Stimulated activated CD8-positive, alpha-beta memory T cell treated with anti-CD3 and anti-CD28 coated beads, Interleukin-4, amount 100 ng/mL, for 48 hours (primary cell): ENCODE measurements at regions not wholly inside any gene's neighbourhood (a gene's known extent, or its start where the extent isn't known, plus 50 kb on each side); places are given as distances from the start of the nearest gene placed in this dataset.

Experiments used
- DNase-seq: peaks from one replicate; pipeline ENCODE4 v3.0.0-alpha.2; 2020

DNA sequence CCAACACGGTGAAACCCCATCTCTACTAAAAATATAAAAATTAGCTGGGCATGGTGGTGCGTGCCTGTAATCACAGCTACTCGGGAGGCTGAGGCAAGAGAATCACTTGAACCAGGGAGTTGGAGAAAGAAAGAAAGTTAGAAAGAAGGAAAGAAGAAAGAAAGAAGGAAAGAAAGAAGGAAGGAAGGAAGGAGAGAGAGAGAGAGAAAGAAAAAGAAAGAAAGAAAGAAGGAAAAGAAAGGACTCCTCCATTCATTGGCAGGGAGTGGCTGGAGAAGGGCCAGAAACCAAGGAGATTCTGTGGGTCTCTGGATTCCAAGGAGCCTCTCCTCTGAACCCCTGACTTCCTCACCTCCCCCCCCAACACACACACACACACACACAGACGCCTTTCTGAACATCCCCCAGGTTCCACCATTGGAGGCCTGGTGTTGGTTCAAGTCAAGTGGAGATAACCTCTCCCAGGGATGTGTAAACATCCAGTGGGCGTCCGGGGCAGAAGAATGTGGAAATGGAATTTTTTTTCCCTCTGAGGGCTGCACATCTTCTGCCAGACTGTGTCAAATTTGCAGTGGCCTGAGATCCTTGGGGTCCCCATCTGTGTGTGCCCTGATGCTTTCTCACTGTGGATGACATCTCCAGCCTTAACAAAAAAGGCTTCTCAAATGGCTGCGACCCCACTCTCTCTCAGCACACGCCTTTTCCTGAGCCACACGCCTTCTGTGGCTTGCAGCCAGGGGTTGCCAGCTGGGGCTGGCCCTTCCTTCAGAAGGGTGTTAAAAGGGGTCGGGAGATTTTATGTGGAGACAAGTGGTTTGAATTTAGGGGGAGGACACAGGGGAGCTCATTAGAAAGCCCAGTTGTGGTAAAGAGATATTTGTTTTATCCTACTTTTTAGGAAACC lies 109.3 kb upstream of the HAND1 start:
- DNase-seq = no peak

DNA sequence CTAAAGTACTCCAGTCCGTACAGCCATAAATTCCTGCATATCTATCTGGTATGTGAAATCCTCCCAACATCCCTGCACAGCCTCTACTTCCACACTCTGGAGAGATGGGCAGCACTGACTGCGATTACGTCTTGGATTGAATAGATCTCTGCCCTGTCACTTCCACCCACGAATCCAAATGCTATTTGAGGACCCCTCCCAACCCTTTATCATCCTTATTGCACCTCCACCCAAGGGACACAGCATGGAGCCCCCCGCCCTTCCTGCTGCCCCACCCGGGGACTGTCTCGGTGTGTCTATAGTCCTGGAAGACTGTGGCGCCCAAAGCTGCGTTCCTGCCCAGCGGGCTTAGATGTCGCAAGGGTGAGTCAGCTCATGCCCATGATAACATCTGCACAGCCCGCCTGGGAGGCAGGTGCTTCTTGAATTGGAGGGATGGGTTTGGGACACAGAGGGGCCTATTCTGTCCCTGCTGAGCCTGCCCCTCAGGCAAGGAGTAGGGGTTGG lies 105.7 kb upstream of the HAND1 start:
- DNase-seq = no peak

DNA sequence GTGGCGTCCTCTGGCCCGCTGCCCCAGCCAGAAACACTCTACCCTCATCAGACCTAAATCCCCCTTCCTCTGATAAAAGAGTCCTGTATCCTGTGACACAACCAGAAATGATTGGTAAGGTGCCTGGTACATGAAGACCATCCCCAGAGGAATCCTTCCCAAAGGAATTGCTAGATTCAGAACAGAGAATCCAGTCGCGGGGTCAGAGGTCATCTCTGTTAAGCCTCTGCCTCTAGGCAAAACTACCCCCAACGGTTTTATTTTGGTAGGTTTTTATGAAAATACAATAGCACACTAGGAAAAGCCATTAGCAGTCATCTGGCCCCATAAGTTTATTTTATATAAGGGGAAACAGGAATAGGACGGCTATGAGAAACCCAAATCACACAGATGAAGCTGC lies 102.4 kb upstream of the HAND1 start:
- DNase-seq = no peak

DNA sequence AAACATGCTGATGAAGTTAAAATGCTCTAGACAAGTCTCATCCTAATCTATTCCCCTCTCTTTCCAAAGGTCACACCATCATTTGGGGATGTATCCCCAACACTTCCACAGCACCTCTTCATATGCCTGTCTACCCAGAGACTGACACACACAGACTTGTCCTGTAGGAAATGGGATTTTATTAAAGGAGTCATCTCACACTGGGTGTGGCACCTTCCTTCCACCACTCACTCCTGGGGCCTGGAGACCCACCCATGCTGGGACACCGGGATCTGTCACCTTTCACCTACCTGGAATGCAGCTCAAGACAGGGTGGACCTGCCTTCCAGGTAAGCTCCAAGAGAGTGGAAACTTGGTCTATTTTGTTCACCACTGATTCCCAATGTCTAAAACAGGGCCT lies 99.4 kb upstream of the HAND1 start:
- no peak for DNase-seq

DNA sequence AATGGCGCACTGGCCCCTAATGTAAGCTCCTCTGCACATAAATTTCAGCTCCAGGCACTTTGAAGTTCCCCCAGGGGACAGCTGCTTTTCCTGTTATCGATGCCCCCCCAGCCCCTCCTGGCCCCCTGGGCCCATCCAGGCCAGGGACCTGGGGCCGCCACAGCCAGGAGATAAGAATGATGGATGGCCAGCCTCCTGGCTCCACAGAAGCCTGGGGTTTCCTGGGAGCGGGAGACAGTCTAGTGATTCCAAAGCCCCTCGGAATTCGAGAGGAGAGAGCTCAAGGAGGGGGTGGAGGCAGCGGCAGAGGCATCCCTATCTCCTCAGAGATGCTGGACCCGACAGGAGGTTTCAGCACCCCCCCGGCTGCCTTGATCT lies 98.4 kb upstream of the HAND1 start:
- no peak for DNase-seq

DNA sequence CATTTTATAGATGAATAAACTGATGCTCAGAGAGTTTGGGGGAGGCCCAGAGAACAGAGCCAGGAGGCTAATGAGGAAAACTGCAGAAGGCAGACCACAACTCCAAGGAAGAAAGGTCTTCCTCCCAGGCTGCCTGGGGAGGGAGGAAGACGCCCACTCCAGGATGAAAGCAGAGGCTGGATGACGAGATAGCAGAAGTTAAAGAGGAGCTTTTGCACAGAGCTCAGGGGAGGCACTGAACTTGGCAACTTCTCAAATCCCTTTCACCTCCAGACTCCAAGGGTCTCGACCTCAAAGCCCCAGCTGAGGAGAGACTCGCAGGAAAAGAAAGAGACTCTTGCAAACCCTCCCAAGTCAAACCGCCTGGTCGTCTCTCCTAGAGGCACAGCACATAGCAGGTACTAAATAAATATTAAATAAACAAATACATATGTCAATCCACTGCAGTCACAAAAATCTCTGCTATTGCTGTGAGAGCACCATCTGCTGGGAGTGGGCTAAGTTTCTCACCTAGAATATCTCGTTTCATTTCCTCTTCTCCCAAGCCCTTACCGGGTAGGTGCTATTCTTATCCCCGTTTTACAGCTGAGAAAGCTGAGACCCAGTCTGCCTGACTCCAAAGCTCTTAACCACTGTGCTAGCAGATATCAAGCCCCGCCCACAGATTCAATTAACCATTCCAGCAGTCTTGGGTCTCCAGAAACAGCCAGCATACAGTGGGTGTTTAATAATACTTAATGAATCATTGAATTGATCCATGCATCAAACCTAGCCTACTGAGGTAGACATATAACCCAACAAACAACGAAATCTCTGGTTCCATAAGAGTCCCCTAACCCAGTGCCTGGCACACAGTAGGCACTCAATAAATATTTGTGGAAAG lies 97.8 kb upstream of the HAND1 start:
- no peak for DNase-seq

DNA sequence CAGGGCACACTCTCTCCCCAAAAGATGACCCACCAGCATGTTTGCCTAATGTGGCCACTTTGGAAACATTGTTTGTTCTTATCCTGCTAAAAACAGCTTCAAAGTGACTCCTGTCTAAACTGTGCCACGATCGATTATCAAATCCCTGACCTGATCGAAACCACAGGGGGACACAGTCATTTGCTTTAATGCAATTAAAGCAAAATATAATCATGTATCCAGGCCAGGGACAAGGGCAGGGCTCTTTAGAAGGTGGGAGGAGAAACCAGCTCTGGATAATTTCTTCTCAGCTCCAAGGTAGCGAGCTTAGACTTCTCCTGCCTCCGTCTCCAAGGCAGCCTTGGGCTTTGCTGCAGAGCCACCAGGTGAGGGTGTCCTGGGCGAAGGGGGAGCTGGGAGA lies 95.0 kb upstream of the HAND1 start:
- no peak for DNase-seq

DNA sequence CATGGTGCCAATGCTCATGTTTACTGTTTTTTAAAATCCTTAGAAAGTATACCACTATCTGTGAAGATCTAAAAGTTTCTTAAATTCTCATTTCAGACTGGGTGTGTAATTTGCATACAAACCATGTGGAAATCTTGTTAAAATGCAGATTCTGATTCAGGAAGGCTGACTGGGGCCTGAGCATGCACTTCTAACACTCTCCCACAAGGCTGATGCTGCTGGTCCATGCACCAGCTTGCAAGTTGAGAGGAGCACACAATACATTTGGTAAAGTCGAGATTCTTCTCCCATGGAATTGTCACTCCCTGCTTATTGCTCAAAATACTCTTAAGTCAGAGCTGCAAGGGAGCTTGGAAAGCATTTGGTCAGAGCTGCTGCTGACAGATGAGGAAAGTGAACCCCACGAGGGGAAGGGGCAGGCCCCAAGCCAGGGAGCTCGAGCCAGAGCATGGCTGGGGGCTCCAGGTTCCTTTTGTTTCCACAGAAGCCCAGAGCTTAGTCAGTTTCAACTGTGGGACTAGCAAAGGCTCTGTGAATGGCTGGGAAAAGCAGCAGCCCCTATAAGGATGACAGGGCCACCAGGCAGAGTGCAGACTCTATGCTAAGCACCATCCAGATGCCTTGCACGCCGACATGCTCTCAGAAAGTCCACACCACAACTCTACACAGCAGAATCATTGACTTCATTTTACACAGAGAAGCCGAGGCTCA lies 93.5 kb upstream of the HAND1 start:
- no peak for DNase-seq

DNA sequence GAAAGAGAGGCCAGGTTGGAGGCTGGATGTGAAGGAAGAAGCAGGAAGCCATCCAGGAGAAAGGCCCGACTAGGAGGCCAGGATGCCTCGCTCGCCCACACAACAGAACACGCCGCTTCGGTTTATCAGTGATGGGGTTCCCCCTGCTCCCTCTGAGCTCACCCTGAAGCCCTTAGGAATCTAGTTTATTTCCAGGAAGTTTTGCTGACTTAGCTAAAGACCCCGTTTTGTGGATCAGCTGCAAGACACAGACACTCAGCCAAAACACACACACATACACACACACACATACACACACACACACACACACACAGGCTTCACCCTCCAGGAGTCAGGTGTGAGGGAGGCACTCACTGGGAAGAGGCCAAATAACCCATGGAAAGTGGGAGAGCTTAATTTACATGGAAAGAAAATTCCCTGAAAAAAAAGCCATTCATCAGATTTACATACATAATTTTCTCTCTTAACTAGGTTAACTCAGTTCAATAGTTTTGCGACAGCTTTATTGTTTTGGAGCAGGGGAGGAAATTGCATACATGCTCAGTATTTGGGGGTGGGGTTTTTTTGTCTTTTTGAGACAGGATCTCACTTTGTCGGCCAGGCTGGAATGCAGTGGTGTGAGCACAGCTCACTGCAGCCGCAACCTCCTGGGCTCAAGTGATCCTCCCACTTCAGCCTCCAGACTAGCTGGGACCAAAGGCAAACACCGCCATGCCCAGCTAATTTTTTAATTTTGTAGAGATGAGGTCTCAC lies 92.7 kb upstream of the HAND1 start:
- no peak for DNase-seq

DNA sequence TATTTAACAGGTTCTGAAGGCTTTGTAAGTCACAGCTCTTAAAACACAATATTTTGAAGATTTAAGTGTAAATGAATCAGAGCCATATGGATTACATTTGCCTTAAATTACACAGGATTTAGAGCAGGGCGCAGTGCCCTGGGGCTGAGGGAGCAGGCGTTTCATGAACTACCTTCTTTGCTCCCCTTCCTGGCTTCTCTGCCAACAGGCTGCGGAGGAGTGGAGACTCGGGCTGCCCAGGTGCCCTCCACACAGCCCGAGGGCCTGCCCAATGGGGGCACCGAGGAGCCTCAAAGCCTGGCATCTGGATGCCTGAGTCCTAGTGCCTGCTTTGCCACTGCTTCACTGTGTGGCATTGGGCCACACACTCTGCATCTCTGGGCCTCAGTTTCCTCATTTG lies 90.6 kb upstream of the HAND1 start:
- no peak for DNase-seq

DNA sequence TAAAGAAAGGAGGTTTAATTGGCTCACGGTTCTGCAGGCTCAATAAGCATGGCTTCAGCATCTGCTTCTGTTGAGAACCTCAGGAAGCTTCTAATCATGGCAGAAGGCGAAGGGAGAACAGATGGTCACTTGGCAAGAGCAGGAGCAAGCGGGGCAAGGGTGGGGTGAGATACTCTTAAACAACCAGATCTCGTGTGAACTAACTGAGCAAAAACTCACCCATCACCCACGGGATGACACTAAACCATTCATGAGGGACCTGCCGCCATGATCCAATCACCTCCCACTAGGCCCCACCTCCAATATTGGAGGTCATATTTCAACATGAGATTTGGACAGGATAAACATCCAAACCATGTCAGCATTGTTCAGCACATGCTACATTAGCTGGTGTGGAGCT lies 89.1 kb upstream of the HAND1 start:
- no peak for DNase-seq

DNA sequence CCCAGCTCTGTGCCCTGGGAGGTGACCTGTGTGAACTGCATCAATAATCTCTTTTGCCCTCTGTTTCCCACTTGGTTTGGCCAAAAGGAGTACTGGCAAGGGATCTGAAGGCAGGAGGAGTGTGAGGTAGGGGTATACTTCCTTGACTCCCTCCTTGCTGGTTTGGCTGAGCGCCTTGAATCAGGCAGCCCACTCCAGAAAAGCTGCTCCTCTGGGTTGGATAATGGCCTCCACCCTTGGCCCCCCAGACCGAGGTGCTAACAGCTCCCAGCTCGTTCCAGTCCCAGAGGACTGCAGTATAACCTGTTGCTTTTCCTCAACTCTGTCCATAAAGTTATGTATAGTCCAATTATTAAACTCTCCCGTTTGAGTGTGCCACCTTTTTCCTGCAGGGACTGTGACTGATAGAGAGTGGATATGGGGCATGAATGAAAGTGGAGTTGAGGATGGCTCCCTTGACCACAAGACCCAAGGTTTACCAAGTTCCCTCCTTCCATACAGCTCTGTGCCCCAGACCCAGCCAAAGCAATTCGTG lies 88.2 kb upstream of the HAND1 start:
- no peak for DNase-seq

DNA sequence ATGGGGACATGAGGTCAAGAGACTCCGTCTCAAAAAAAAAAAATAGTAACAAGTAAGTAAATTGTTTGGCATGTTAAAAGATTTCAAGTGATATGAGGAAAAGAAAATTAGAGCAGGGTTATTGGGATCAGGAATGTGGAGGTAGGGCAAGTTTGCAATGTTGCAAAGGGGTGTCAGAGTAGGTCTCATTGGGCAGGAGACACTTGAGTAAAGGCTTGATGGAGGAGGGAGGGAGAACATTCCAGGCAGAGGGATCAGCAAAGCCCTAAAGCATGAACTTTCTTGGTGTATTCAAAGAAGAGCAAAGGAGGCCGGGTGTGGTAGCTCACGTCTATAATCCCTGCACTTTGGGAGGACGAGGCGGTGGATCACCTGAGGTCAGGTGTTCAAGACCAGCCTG lies 87.1 kb upstream of the HAND1 start:
- no peak for DNase-seq

DNA sequence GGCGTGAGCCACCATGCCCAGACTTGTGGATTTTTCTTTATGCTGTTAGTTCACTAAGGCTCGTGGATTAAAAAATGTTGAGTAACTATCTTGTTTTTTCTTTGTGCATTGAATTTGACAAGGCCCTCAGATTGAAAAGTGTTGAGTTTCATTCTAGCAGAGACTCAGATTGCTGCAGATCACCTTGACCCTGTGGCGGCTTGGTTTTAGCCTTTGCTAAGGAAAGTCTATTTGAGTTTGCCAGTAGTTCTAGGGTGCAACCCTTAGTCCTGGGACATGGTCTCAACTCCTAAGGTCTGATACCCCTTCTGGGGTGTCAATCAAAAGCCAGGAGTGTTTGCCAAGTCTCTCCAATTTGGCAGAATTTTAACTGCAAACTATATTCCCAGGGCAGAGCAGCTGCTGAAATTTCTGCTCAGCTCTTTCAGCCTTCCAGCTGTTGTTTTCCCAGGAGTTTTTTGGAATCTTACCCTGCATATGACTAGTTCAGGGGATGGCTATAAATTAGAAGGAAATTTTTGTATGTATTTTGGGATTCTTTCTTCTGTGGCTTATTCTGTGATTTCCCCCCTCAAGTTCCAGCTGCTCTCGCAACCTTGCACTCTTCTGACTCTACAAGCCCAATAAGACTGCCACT lies 84.3 kb upstream of the HAND1 start:
- no peak for DNase-seq

DNA sequence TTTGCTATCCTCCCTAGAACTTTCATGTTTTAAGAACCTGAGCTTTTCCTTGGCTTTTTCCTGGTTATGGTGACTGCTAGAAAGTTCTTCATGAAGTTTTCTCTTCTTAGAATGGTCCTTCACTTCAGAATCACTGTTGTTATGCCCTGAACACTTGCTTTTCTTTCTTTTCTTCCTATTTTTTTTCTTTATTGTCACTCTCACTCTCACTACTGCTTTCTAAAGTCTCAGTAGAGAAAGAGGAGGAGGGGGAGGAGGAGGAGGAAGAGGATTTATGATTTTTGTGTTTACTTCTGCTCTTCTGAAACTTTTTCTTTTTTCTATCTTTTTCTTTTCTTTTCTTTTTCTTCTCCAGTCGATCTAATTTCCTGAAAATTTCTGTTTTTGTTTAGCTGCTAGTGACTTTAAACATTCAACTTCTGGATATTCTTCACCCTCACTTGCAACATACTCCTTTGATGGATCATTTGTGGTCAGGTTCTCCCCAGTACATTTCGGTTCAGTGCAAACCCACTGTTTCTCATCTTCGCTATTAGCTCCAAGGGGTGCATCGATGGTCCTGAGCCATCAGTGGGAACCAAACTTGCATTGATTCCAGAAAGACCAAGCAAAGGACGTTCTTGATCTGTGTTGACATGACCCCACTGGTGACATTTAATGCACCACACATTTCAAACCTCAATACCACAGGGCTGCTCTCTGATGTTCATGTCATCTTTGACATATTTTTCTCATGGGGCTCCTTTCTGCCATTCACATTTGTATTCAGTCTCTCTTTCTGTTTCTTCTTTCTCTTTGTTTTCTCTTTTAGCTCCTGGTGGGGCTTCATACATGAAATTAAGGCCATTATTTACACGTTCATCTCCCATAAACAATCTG lies 81.6 kb upstream of the HAND1 start:
- no peak for DNase-seq

DNA sequence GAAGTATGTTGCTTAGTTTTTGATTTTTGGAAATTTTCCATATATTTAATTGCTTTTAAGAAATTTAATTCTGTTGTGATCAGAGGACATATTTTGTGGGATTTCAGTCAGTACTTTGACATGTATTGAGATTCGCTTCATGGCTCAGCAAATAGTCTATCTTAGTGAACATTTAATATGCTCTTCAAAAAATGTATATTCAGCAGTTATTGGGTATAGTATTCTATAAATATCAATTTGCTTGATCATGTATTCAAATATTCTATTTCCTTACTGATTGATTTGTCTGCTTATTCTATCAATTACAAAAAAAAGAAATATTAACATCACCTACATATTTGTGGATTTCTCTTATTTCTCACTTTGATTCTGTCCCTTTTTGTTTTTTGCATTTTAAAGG lies 79.5 kb upstream of the HAND1 start:
- DNase-seq = no peak

DNA sequence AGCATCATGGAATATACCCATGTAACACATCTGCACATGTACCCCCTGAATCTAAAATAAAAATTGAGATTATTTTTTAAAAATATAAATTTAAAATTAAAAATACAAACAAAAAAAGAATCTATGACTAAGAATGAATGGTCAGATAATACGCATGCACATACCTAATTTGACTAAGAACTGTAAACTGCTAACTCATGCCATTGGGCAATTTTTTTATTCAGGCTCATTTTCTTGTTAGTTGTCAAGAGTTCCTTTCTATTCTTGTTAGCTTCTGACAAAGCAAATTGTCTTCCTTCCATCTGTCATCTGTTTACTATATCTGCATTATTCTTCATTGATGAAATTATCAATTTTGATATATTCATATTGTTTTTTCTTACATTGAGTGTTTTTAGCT lies 69.5 kb upstream of the HAND1 start:
- no peak for DNase-seq

DNA sequence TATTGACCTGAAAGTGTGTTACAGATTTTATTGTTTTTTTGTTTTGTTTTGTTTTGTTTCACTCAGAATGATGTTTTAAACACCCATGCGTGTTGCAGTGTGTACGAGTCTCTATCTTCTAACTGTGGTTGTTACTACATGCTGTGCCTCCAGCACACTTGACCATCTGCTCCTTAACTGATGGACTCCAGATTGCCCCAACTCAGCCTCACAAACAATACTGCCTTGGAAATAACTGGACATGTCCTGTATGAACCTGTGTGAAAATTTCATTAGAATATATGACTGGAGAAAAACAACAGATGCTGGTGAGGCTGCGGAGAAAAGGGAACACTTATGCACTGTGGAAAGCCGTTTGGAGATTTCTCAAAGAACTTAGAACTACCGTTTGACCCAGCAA lies 68.7 kb upstream of the HAND1 start:
- DNase-seq = no peak

DNA sequence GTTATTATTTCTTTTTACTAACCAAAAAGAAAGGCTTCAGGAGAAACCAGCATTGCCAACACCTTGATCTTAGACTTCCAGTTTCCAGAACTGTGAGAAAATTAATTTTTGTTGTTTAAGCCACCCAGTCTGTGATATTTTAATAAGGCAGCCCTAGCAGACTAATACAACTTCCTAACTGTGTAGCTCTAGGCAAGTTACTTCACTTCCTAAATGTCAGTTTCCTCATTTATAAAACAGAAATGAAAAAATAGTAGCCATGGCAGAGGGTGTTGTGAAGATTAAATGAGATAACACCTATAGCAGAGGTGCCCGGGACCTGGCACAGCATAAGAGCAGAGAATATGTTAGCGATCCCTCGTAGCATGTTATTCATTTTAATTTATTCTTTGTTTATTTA lies 66.6 kb upstream of the HAND1 start:
- no peak for DNase-seq

DNA sequence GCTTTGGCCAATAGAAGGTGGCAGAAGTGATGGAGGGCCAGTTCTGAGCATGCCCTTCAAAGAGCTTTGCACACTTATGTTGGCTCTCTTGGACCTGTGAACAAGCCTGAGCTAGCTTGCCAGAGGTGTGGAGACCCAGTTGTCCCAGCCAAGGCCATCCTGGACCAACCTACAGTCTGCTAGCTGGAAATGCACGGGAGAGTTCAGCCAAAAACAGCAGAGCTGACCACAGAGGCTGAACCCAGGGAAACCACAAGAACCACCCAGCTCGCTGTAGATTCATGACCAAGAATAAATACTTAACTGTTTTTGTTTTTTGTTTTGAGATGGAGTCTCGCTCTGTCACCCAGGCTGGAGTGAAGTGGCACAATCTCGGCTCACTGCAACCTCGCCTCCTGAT lies 65.4 kb upstream of the HAND1 start:
- no peak for DNase-seq

DNA sequence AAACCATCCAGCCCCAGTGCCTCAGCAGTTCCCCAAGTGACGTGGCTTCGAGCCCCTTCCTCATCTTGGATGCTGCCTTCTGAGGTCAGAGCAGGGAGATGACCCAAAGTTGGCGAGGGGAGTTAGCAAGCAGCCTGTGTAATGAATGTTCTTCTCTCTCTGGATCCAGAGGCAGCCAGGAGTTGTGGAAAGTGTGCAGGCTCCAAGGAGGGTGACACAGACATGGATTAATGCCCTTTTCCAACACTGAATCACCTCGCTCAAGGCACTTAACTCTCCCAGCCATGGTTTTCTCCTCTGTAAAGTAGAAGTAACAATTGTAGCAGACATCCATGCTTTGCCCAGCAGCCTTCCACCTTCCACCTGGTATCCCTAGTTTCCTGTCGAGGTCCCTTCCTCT lies 64.6 kb upstream of the HAND1 start:
- no peak for DNase-seq
